ENCODE measurements at regions not wholly inside any gene's neighbourhood (a gene's known extent, or its start where the extent isn't known, plus 50 kb on each side); places are given as distances from the start of the nearest gene placed in this dataset.

DNA sequence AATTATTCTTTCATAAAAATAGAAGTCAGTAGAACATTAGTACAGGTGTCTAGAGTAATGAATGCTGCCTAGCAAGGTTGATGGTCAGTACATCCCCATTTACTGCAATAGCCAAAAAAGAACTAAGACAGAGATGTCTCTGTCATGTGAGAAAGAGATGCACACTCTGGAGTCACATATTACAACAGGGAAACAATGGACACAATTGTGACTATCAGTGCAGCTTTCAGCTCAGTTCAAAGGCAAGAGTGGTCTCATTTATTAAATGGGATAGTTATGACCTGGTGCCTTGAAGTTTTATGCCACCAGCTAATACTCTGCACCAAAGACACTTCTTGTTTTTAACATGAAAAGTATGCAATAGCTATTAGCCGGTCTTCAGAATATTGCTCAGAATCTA lies 194.9 kb upstream of the CHAC2 start:
- Histone ChIP-seq H3K27me3 (no peaks in the 10 kb centered on the region), H3K36me3 (no peaks in the 10 kb centered on the region), H3K4me1 (no peaks in the 10 kb centered on the region), H3K9me3 (no peaks in the 10 kb centered on the region), H3K27ac (no peak overlapping the region), H3K4me3 (no peak overlapping the region)
- TF ChIP-seq, protein P1, sequence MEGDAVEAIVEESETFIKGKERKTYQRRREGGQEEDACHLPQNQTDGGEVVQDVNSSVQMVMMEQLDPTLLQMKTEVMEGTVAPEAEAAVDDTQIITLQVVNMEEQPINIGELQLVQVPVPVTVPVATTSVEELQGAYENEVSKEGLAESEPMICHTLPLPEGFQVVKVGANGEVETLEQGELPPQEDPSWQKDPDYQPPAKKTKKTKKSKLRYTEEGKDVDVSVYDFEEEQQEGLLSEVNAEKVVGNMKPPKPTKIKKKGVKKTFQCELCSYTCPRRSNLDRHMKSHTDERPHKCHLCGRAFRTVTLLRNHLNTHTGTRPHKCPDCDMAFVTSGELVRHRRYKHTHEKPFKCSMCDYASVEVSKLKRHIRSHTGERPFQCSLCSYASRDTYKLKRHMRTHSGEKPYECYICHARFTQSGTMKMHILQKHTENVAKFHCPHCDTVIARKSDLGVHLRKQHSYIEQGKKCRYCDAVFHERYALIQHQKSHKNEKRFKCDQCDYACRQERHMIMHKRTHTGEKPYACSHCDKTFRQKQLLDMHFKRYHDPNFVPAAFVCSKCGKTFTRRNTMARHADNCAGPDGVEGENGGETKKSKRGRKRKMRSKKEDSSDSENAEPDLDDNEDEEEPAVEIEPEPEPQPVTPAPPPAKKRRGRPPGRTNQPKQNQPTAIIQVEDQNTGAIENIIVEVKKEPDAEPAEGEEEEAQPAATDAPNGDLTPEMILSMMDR (IDR thresholded peaks at IDR 0.05): no peak
- TF ChIP-seq POLR2A (IDR thresholded peaks at IDR 0.05): no peak
- ATAC-seq (no peak), DNase-seq (no peak)
- WGBS (ENCODE audit: insufficient coverage, low coverage, low lambda C conversion rate, missing lambda C conversion rate): 73% methylated on average over 1 of the region's 1 CpG
- intact Hi-C loops (cut with DNase I): no loop called here

DNA sequence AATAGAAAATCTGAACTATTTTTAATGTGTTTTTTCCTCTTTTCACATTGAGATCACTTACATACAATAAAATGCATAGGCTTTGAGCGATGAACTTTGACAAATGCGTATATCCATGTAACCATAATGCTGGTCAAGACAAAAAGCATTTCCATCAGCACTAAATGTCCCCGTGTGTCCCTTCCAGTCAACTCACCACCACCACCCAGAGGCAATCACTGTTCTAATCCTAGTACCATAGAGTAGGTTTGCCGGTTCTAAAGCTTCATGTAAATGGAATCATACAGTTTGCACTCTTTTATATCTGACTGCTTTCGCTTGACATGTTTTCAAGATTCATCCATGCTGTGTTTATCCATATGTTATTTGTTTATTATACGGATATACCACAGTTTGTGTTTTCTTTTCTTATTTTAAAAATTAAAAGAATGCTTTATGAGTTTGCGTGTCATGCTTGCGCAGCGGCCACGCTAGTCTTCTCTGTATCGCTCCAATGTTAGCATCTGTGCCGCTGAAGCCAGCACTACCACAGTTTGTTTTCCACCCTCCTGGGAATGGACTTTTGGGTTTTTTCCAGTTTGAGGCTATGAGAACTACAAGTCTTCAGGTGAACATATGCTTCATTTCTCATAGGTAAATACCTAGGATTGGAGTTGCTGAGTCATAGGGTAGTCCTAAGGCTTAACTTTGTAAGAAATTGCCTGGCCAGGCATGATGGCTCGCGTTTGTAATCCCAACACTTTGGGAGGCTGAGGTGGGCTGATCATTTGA lies 197.5 kb upstream of the CHAC2 start:
- ATAC-seq: no peak
- no peaks in the 10 kb centered on the region for H3K27me3 ChIP-seq
- 79% methylated on average over 14 of the region's 14 CpGs for whole genome bisulfite sequencing (ENCODE audit: insufficient coverage, low coverage, low lambda C conversion rate, missing lambda C conversion rate)

GRCh38 chr2:53568469-53568868 lies 199.1 kb upstream of the CHAC2 start:
- no peak for TF ChIP-seq POLR2A (IDR thresholded peaks at IDR 0.05)
- TF ChIP-seq, protein P1 (IDR thresholded peaks at IDR 0.05): no peak
- H3K4me3 ChIP-seq: no peak overlapping the region
- no peaks in the 10 kb centered on the region for H3K9me3 ChIP-seq
- intact Hi-C loops (cut with DNase I): no loop called here
- ATAC-seq: no peak
- WGBS (ENCODE audit: insufficient coverage, low coverage, low lambda C conversion rate, missing lambda C conversion rate): 46% methylated on average over 4 of the region's 4 CpGs
- H3K27me3 ChIP-seq: no peaks in the 10 kb centered on the region
- DNase-seq: no peak
- no peak overlapping the region for H3K27ac ChIP-seq
- H3K4me1 ChIP-seq: no peaks in the 10 kb centered on the region
- no peaks in the 10 kb centered on the region for H3K36me3 ChIP-seq

More for the DNA sequence above, 197.5 kb upstream of the CHAC2 start:
- H3K4me1 ChIP-seq: no peaks in the 10 kb centered on the region
- TF ChIP-seq POLR2A (IDR thresholded peaks at IDR 0.05): no peak
- TF ChIP-seq, protein P1 (IDR thresholded peaks at IDR 0.05): peak in 1 of 4 donors; percentile 5
- intact Hi-C loops (cut with DNase I): no loop called here
- no peak for DNase-seq
- H3K9me3 ChIP-seq: no peaks in the 10 kb centered on the region
- no peaks in the 10 kb centered on the region for H3K36me3 ChIP-seq
- H3K4me3 ChIP-seq: no peak overlapping the region
- H3K27ac ChIP-seq: no peak overlapping the region

GRCh38 chr2:53567073-53567472 lies 200.5 kb upstream of the CHAC2 start:
- no peak for ATAC-seq
- Histone ChIP-seq H3K36me3 (no peaks in the 10 kb centered on the region), H3K27me3 (no peaks in the 10 kb centered on the region), H3K4me3 (no peak overlapping the region), H3K27ac (no peak overlapping the region), H3K9me3 (no peaks in the 10 kb centered on the region), H3K4me1 (no peaks in the 10 kb centered on the region)
- no peak for TF ChIP-seq POLR2A (IDR thresholded peaks at IDR 0.05)
- TF ChIP-seq, protein P1 (IDR thresholded peaks at IDR 0.05): no peak
- intact Hi-C loops (cut with DNase I): no loop called here
- no peak for DNase-seq

All from right lobe of liver (tissue), 6 donors.